Kidney (tissue), 13 donors: ENCODE measurements at regions not wholly inside any gene's neighbourhood (a gene's known extent, or its start where the extent isn't known, plus 50 kb on each side); places are given as distances from the start of the nearest gene placed in this dataset.

Source experiments
- DNase-seq, 5 donors: peaks; one replicate each; pipeline ENCODE4 v3.0.0-alpha.2; 2013 to 2020
- FAIRE-seq: peaks from 2 replicates; lab custom pipeline; 2012; peaks lifted over from hg19 to GRCh38; lab: Jason Lieb, UNC
- H3K27ac ChIP-seq, 2 donors: one replicate each; pipeline ENCODE4 v1.7.0; 2013; ENCODE audit warnings: low read depth in 2 of 2, low read length in 2 of 2, inconsistent platforms in 1 of 2
- H3K27me3 ChIP-seq: one replicate; pipeline ENCODE4 v1.7.1; 2013; ENCODE audit warnings: low read length, inconsistent platforms; ENCODE audit not compliant: control insufficient read depth, insufficient read depth
- H3K36me3 ChIP-seq, 3 donors: one replicate each; pipeline versions ENCODE4 v1.7.0 to v1.7.1; 2013; ENCODE audit warnings: low read length in 3 of 3, control low read depth in 1 of 3, inconsistent platforms in 1 of 3; ENCODE audit not compliant: insufficient read depth in 3 of 3, control insufficient read depth in 2 of 3
- H3K4me1 ChIP-seq, 3 donors: one replicate each; pipeline versions ENCODE4 v1.7.0 to v1.7.1; 2013; ENCODE audit warnings: low read length in 3 of 3, inconsistent platforms in 1 of 3, low read depth in 1 of 3; ENCODE audit not compliant: control insufficient read depth in 2 of 3, insufficient read depth in 2 of 3
- H3K4me3 ChIP-seq, 3 donors: one replicate each; pipeline versions ENCODE4 v1.7.0 to v1.8.1; 2013; ENCODE audit warnings: low read length in 3 of 3, control low read depth in 1 of 3, inconsistent platforms in 1 of 3
- H3K9ac ChIP-seq, 3 donors: one replicate each; pipeline versions ENCODE4 v1.7.0 to v1.7.1; 2013; ENCODE audit warnings: low read length in 3 of 3, control low read depth in 1 of 3, inconsistent platforms in 1 of 3
- H3K9me3 ChIP-seq, 3 donors: one replicate each; pipeline versions ENCODE4 v1.7.0 to v1.7.1; 2013; ENCODE audit warnings: low read length in 3 of 3, control low read depth in 1 of 3, inconsistent platforms in 1 of 3; ENCODE audit not compliant: control insufficient read depth in 2 of 3, insufficient read depth in 1 of 3
- CTCF ChIP-seq: IDR thresholded peaks from 3 replicates; pipeline ENCODE4 v1.5.1; 2012; ENCODE audit warnings: mild to moderate bottlenecking, moderate library complexity, borderline replicate concordance; ENCODE audit not compliant: insufficient read depth; ENCODE audit errors: extremely low read depth
- intact Hi-C: fragments of 100-400 bp; cut with DNase I; formaldehyde crosslinking; loops from one replicate; pipeline ENCODE4 v1.11.1; 2022
- donor health status: control.
- donor health status: control.
- donor health status: control.
- donor health status: control.
- donor health status: control.
- donor health status: DM: yes; HTN: yes; CAD: no.
- donor health status: Normal renal cell carcinoma (clear cell type).

- intact Hi-C loops = no loop called here
- no peak overlapping the region for H3K27ac ChIP-seq
- H3K9me3 ChIP-seq = no peaks in the 10 kb centered on the region
- H3K9ac ChIP-seq = no peak overlapping the region
- no peaks in the 10 kb centered on the region for H3K4me1 ChIP-seq
- H3K27me3 ChIP-seq = no peaks in the 10 kb centered on the region
- FAIRE-seq (no peak), DNase-seq (no peak)
- no peak for TF ChIP-seq CTCF
- H3K36me3 ChIP-seq = no peaks in the 10 kb centered on the region
- H3K4me3 ChIP-seq = no peak overlapping the region
These were observed 488.2 kb upstream of the PTBP2 start for GRCh38 chr1:96233422-96233821.

GRCh38 chr1:96234299-96234698, 487.3 kb upstream of the PTBP2 start:
- Histone ChIP-seq H3K27me3 (no peaks in the 10 kb centered on the region), H3K9ac (no peak overlapping the region), H3K9me3 (no peaks in the 10 kb centered on the region), H3K4me3 (no peak overlapping the region), H3K36me3 (no peaks in the 10 kb centered on the region), H3K4me1 (no peaks in the 10 kb centered on the region), H3K27ac (no peak overlapping the region)
- DNase-seq = no peak
- FAIRE-seq = no peak
- intact Hi-C loops = no loop called here
- no peak for TF ChIP-seq CTCF

- Histone ChIP-seq H3K27ac (no peak overlapping the region), H3K4me3 (no peak overlapping the region), H3K36me3 (no peaks in the 10 kb centered on the region), H3K9me3 (no peaks in the 10 kb centered on the region), H3K4me1 (no peaks in the 10 kb centered on the region), H3K27me3 (no peaks in the 10 kb centered on the region), H3K9ac (no peak overlapping the region)
- DNase-seq = peak in 3 of 5 donors; percentile 26 to 83 (median 79)
- intact Hi-C loops = no loop called here
- peak; percentile 82 for FAIRE-seq
- peak; percentile 61 for TF ChIP-seq CTCF
These were observed 485.3 kb upstream of the PTBP2 start for GRCh38 chr1:96236156-96236739.

- no peaks in the 10 kb centered on the region for H3K27me3 ChIP-seq
- intact Hi-C loops = no loop called here
- H3K4me3 ChIP-seq = no peak overlapping the region
- H3K9me3 ChIP-seq = no peaks in the 10 kb centered on the region
- no peaks in the 10 kb centered on the region for H3K4me1 ChIP-seq
- DNase-seq (no peak), FAIRE-seq (no peak)
- no peak overlapping the region for H3K9ac ChIP-seq
- H3K27ac ChIP-seq = no peak overlapping the region
- TF ChIP-seq CTCF = no peak
- no peaks in the 10 kb centered on the region for H3K36me3 ChIP-seq
These were observed 483.2 kb upstream of the PTBP2 start for GRCh38 chr1:96238426-96238825.
